GM21528 (cell line): ENCODE measurements at regions not wholly inside any gene's neighbourhood (a gene's known extent, or its start where the extent isn't known, plus 50 kb on each side); places are given as distances from the start of the nearest gene placed in this dataset.
"Not testable (repeated sequence)": the region's sequence is repeated elsewhere in the genome, so short reads cannot be mapped to it uniquely, and the experiment has no call there.

Experiments used
- ATAC-seq: cut with Tn5 transposase; IDR thresholded peaks from one replicate; pipeline ENCODE4 v1.9.1; 2021; ENCODE audit warnings: mild to moderate bottlenecking, moderate library complexity; ENCODE audit not compliant: unreplicated experiment, low FRiP score

DNA sequence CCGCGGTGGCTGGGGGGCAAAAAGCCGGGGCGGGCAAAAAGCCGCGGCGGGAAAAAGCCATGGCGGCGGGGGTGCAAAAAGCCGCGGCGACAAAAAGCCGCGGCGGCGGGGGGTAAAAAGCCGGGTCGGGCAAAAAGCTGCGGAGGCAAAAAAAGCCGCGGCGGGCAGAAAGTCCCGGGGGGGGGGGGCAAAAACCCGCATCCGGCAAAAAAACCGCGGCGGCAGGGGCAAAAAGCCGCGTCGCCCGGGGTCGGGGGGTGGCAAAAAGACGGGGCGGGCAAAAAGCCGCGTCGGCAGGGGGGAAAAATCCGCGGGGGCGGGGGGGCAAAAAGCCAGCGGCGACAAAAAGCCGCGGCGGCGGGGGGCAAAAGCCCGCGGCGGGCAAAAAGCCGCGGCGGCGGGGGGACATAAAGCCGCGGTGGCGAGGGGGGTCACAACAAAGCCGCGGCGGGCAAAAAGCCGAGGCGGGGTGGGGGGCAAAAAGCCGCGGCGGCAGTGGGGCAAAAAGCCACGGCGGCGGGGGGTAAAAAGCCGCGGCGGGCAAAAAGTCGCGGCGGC, 1634.4 kb downstream of the RPIA start:
- not testable (repeated sequence) for ATAC-seq

DNA sequence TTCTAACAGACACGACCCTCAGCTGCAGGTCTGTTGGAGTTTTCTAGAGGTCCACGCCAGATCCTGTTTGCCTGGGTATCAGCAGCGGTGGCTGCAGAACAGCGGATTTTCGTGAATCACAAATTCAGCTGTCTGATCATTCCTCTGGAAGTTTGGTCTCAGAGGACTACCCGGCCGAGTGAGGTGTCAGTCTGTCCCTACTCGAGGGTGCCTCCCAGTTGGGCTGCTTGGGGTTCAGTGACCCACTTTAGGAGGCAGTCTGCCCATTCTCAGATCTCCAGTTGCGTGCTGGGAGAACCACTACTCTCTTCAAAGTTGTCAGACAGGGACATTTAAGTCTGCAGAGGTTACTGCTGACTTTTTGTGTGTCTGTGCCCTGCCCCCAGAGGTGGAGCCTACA, 1664.1 kb downstream of the RPIA start:
- ATAC-seq, result not testable (repeated sequence)

DNA sequence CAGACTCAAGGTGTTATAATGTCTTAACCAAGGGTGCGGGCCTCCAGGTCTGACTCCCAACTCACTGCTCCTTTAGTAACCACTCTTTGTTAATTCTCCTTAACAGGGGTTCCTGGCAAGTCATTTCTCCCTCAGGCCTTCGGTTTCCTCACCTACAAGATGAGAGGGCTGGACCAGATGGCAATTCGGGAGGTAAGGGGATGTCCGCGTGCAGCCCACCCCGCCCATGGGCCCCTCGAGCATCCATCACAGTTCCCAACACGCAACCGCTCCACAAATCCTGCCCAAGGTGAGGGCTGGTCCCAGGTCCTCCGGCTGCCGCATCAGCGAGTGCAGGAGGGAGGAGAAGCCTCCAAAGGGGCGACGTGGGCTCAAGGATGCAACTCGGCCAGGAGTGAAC, 1667.9 kb downstream of the RPIA start:
- ATAC-seq, result not testable (repeated sequence)

DNA sequence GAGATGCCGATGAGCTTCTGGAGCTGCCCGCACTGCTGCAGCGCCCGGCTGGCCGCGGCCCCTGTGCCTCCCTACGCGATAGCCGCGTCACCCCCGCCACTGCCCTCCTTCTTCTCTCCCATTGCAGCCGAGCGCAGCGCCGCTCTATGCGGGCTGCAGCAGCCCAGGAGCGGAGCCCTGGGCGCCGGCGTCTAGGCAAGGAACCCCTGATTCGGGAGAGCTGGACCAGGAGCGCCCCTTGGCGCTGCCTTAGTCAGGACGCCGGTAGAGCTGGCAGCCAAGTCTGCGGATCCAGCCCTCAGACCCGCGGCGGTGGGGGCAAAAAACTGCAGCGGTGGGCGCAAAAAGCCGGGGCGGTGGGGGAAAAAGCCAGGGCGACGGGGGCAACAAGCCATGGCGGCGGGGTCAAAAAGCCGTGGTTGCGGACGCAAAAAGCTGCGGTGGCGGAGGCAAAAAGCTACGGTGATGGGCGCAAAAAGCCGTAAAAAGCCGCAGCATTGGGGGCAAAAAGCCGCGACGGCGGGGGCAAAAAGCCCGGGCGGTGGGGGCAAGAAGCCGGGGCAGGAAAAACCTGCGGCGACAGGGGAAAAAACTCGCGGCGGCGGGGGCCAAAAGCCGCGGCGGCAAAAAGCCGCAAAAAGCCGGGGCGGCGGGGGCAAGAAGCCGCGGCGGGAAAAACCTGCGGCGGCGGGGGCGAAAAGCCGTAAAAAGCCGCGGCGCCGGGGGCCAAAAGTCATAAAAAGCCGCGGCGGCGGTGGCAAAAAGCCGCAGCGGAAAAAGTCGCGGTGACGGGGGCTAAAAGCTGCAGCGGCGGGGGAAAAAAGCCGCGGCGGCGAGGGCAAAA, 1668.6 kb downstream of the RPIA start:
- ATAC-seq, result not testable (repeated sequence)

DNA sequence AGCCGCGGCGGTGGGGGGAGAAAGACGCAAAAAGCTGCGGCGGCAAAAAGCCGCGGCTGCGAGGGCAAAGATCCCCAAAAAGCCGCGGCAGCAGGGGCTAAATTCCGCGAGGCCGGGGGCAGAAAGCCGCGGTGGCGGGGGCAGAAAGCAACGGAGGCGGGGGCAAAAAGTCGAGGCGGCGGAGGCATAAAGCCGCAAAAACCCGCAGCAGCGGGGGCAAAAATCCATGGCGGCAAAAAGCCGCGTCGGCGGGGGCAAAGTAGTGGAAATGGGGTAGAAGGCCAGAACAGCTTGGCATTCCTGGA, 1669.2 kb downstream of the RPIA start:
- not testable (repeated sequence) for ATAC-seq
